Keratinocyte (primary cell): ENCODE measurements at regions not wholly inside any gene's neighbourhood (a gene's known extent, or its start where the extent isn't known, plus 50 kb on each side); places are given as distances from the start of the nearest gene placed in this dataset.
"Not testable (repeated sequence)": the region's sequence is repeated elsewhere in the genome, so short reads cannot be mapped to it uniquely, and the experiment has no call there.

Experiments
- DNase-seq: peaks from one replicate; pipeline ENCODE4 v3.0.0-alpha.2; 2011; ENCODE audit warnings: low read depth, missing footprints, low spot score
- FAIRE-seq: peaks from 2 replicates; lab custom pipeline; 2011; peaks lifted over from hg19 to GRCh38; lab: Jason Lieb, UNC
- H2AFZ ChIP-seq: 2 replicates; pipeline ENCODE4 v1.6.0; 2012; ENCODE audit warnings: low read length, control low read depth, inconsistent platforms; ENCODE audit not compliant: control insufficient read depth
- H3K27ac ChIP-seq: 2 replicates; pipeline ENCODE4 v1.5.1; 2011; ENCODE audit warnings: low read length; ENCODE audit not compliant: control insufficient read depth, insufficient read depth
- H3K27me3 ChIP-seq: 3 replicates; pipeline ENCODE4 v1.6.0; 2011; ENCODE audit warnings: low read length; ENCODE audit not compliant: control insufficient read depth, insufficient read depth; ENCODE audit errors: extremely low read depth
- H3K36me3 ChIP-seq, 2 experiments: 2 replicates in 1 of 2; 3 replicates in 1 of 2; pipeline ENCODE4 v1.5.1; 2011; ENCODE audit warnings: low read length in 2 of 2, mild to moderate bottlenecking in 1 of 2; ENCODE audit not compliant: control insufficient read depth in 2 of 2, insufficient read depth in 2 of 2; ENCODE audit errors: extremely low read depth in 1 of 2
- H3K4me1 ChIP-seq: 3 replicates; pipeline ENCODE4 v1.5.1; 2011; ENCODE audit warnings: low read length; ENCODE audit not compliant: control insufficient read depth, insufficient read depth; ENCODE audit errors: extremely low read depth
- H3K4me2 ChIP-seq: 3 replicates; pipeline ENCODE4 v1.6.0; 2011; ENCODE audit warnings: low read depth, low read length; ENCODE audit not compliant: control insufficient read depth, insufficient read depth; ENCODE audit errors: extremely low read depth
- H3K4me3 ChIP-seq, 3 experiments: fragments of 200-600 bp in 1 of 3; sonication (generic) in 1 of 3; 2 replicates in 2 of 3; 3 replicates in 1 of 3; pipeline ENCODE4 v1.5.1; 2011 to 2016; ENCODE audit warnings: low read length in 3 of 3, mild to moderate bottlenecking in 3 of 3, control low read depth in 2 of 3, inconsistent platforms in 1 of 3, low read depth in 1 of 3, mixed read lengths in 1 of 3, mixed run types in 1 of 3, moderate library complexity in 1 of 3; ENCODE audit not compliant: control insufficient read depth in 2 of 3, insufficient read depth in 2 of 3; ENCODE audit errors: extremely low read depth in 1 of 3
- H3K79me2 ChIP-seq: 2 replicates; pipeline ENCODE4 v1.6.0; 2012; ENCODE audit warnings: low read length; ENCODE audit not compliant: control insufficient read depth, insufficient read depth
- H3K9ac ChIP-seq: 3 replicates; pipeline ENCODE4 v1.6.0; 2011; ENCODE audit warnings: low read length; ENCODE audit not compliant: control insufficient read depth, insufficient read depth; ENCODE audit errors: extremely low read depth
- H3K9me1 ChIP-seq: 3 replicates; pipeline ENCODE4 v1.6.0; 2011; ENCODE audit warnings: low read length; ENCODE audit not compliant: control insufficient read depth, insufficient read depth; ENCODE audit errors: extremely low read depth
- H3K9me3 ChIP-seq: 2 replicates; pipeline ENCODE4 v1.5.1; 2012; ENCODE audit warnings: low read depth, low read length; ENCODE audit not compliant: control insufficient read depth
- H4K20me1 ChIP-seq: 3 replicates; pipeline ENCODE4 v1.6.0; 2011; ENCODE audit warnings: low read length; ENCODE audit not compliant: control insufficient read depth, insufficient read depth; ENCODE audit errors: extremely low read depth
- CTCF ChIP-seq, 3 experiments: IDR thresholded peaks in 1 of 3; conservative IDR thresholded peaks in 1 of 3; optimal IDR thresholded peaks in 1 of 3; 2 replicates in 2 of 3; 3 replicates in 1 of 3; pipeline versions ENCODE3 to v1.5.1; 2011; ENCODE audit warnings: low read length in 3 of 3, mild to moderate bottlenecking in 3 of 3, moderate library complexity in 2 of 3, control low read depth in 1 of 3, inconsistent platforms in 1 of 3; ENCODE audit not compliant: insufficient read depth in 2 of 3; ENCODE audit errors: extremely low read depth in 1 of 3
- EZH2 ChIP-seq: IDR thresholded peaks from one replicate; pipeline ENCODE4 v1.6.1; 2012; ENCODE audit warnings: inconsistent platforms, mild to moderate bottlenecking, low read length, moderate library complexity
- dilution Hi-C: fragments of 300-500 bp; cut with MboI; formaldehyde crosslinking; loops from one replicate; pipeline ENCODE4 v1.7.0; 2020; ENCODE audit warnings: low sequenced_read_pairs; ENCODE audit not compliant: extremely low pct_ligation_motif_present

DNA sequence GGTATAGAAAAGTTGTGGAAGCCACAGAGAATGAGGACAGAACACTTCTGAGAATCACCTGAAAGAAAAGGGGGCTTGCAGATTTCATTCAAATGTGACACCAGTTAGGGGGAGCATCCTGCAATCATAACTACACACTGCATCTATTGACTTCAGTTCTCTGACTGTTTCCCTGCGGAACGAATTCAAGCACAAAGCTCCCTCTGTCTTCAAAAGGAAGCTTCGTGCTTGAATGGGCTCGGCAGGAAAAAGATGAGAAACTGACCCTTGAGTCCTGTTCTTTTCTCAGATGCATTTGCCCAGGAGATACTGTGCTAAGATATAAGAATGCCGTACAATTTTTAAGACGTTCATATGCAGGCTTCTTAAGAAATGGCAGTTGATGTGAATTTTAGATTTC is 2000.4 kb upstream of the RAG2 start:
- Histone ChIP-seq H3K4me3 (no peak overlapping the region), H4K20me1 (no peaks in the 10 kb centered on the region), H3K27ac (no peak overlapping the region), H3K9me3 (no peaks in the 10 kb centered on the region), H3K79me2 (no peaks in the 10 kb centered on the region), H3K36me3 (no peaks in the 10 kb centered on the region), H3K4me1 (no peaks in the 10 kb centered on the region), H3K9me1 (no peaks in the 10 kb centered on the region), H3K9ac (no peak overlapping the region), H3K4me2 (no peak overlapping the region), H2AFZ (no peak overlapping the region), H3K27me3 (no peaks in the 10 kb centered on the region)
- dilution Hi-C loops = no loop called here
- no peak for DNase-seq
- FAIRE-seq = no peak
- TF ChIP-seq CTCF (optimal IDR thresholded peaks at IDR 0.05 in 1 of 3, IDR thresholded peaks at IDR 0.05 in 1 of 3, conservative IDR thresholded peaks at IDR 0.05 in 1 of 3; ENCODE audit: extremely low read depth in 1 of 3, insufficient read depth in 2 of 3, low read length in 3 of 3) = no peak
- TF ChIP-seq EZH2 = no peak

DNA sequence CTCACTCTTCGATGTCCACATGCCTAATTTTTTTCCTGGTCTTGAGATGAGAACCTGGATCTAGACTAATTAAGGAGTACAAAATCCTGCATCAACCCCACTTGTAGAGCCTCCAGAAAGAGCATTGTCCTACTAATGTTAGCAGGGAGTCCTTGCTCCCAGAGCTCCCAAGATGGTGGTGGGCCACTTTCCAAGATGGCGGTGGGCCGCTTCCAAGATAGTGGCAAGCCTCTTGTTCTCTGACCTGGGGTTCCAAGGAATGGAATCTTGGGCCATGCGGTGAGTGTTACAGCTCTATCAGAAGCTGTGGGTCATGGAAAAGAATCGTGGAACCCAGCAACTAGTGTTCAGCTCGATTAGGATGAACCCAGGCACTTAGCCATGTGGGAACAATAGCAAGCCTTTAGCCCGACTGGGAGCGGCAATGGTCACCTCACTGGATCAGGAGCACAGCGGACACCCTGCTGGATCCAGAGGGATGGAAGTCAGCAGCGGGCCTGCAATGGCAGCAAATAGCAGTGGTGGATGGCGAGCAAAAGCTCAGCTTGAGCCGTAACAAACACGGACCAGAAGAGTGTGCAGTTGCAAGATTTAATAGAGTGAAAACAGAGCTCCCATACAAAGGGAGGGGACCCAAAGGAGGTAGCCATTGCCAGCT is 1997.5 kb upstream of the RAG2 start:
- H3K27me3 ChIP-seq, H3K4me1 ChIP-seq, H3K9me1 ChIP-seq, H3K4me2 ChIP-seq, dilution Hi-C loops, H2AFZ ChIP-seq, H4K20me1 ChIP-seq, H3K27ac ChIP-seq, DNase-seq, H3K79me2 ChIP-seq, H3K9ac ChIP-seq, H3K36me3 ChIP-seq, FAIRE-seq, H3K9me3 ChIP-seq, H3K4me3 ChIP-seq: not testable (repeated sequence)

DNA sequence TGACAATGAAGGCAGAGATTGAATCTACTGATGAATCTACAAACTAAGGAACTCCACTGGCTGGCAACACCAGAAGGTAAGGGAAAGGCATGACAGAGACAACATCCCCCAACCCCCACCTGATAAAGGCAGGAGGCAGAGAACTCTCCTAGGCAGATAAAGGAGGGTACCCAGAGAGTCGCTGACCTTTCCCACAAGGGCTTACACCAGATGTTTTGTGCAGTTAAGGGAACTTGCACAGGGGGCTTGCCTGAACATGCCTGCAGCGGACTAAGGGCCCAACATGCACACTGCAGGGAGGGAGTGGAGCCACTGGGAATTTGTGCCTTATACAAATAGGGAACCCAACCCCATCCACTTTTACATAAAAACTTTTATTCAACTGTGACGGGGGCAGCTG is 1996.9 kb upstream of the RAG2 start:
- Histone ChIP-seq H2AFZ (no peak overlapping the region), H4K20me1 (no peaks in the 10 kb centered on the region)
- dilution Hi-C loops = no loop called here

More for the DNA sequence above, 1996.9 kb upstream of the RAG2 start:
- H3K4me2 ChIP-seq = no peak overlapping the region
- H3K9me3 ChIP-seq = no peaks in the 10 kb centered on the region
- no peak overlapping the region for H3K27ac ChIP-seq
- no peaks in the 10 kb centered on the region for H3K79me2 ChIP-seq
- no peak overlapping the region for H3K9ac ChIP-seq
- no peaks in the 10 kb centered on the region for H3K9me1 ChIP-seq
- DNase-seq (no peak), FAIRE-seq (no peak)
- no peak overlapping the region for H3K4me3 ChIP-seq
- no peaks in the 10 kb centered on the region for H3K27me3 ChIP-seq
- no peaks in the 10 kb centered on the region for H3K4me1 ChIP-seq
- TF ChIP-seq EZH2 = no peak
- TF ChIP-seq CTCF (optimal IDR thresholded peaks at IDR 0.05 in 1 of 3, IDR thresholded peaks at IDR 0.05 in 1 of 3, conservative IDR thresholded peaks at IDR 0.05 in 1 of 3; ENCODE audit: extremely low read depth in 1 of 3, insufficient read depth in 2 of 3, low read length in 3 of 3) = no peak
- no peaks in the 10 kb centered on the region for H3K36me3 ChIP-seq
